ENCODE measurements at regions not wholly inside any gene's neighbourhood (a gene's known extent, or its start where the extent isn't known, plus 50 kb on each side); places are given as distances from the start of the nearest gene placed in this dataset.
"Not testable (repeated sequence)": the region's sequence is repeated elsewhere in the genome, so short reads cannot be mapped to it uniquely, and the experiment has no call there.

GRCh38 chr4:66794390-66795034 lies 750.8 kb downstream of the CENPC start:
- no peaks in the 10 kb centered on the region for H3K27me3 Mint-ChIP-seq (ENCODE audit: low read depth, unreplicated experiment)
- Histone ChIP-seq H2AFZ (ENCODE audit: low read depth, low read length) (no peak overlapping the region), H3K9me3 (ENCODE audit: insufficient read depth, low read depth, low read length) (no peaks in the 10 kb centered on the region), H3K27me3 (ENCODE audit: insufficient read depth, low read length) (no peaks in the 10 kb centered on the region), H3K9ac (ENCODE audit: low read length) (no peak overlapping the region), H4K20me1 (ENCODE audit: insufficient read depth, low read length) (no peaks in the 10 kb centered on the region), H3K79me2 (ENCODE audit: insufficient read depth, low read length) (no peaks in the 10 kb centered on the region), H3K27ac (ENCODE audit: low read depth, low read length) (no peak overlapping the region), H3K4me3 (ENCODE audit: insufficient read depth, low read depth, low read length) (no peak overlapping the region), H3K4me2 (ENCODE audit: low read length) (no peak overlapping the region), H3K36me3 (ENCODE audit: insufficient read depth, low read length) (no peaks in the 10 kb centered on the region), H3K4me1 (ENCODE audit: insufficient read depth, low read length) (no peaks in the 10 kb centered on the region)
- H3K9me3 Mint-ChIP-seq (ENCODE audit: unreplicated experiment) = no peaks in the 10 kb centered on the region
- H3K4me1 Mint-ChIP-seq (ENCODE audit: low read depth, unreplicated experiment) = no peaks in the 10 kb centered on the region
- TF ChIP-seq, protein P1, sequence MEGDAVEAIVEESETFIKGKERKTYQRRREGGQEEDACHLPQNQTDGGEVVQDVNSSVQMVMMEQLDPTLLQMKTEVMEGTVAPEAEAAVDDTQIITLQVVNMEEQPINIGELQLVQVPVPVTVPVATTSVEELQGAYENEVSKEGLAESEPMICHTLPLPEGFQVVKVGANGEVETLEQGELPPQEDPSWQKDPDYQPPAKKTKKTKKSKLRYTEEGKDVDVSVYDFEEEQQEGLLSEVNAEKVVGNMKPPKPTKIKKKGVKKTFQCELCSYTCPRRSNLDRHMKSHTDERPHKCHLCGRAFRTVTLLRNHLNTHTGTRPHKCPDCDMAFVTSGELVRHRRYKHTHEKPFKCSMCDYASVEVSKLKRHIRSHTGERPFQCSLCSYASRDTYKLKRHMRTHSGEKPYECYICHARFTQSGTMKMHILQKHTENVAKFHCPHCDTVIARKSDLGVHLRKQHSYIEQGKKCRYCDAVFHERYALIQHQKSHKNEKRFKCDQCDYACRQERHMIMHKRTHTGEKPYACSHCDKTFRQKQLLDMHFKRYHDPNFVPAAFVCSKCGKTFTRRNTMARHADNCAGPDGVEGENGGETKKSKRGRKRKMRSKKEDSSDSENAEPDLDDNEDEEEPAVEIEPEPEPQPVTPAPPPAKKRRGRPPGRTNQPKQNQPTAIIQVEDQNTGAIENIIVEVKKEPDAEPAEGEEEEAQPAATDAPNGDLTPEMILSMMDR (IDR thresholded peaks at IDR 0.05; ENCODE audit: insufficient read depth, low read depth, low read length) = no peak
- TF ChIP-seq EZH2 (IDR thresholded peaks at IDR 0.05; ENCODE audit: insufficient read depth, low read length) = no peak
- no peak overlapping the region for H3K4me3 Mint-ChIP-seq (ENCODE audit: unreplicated experiment)
- no peak overlapping the region for H3K27ac Mint-ChIP-seq (ENCODE audit: unreplicated experiment)
- FAIRE-seq (no peak), DNase-seq (ENCODE audit: low read depth) (no peak)
- no peaks in the 10 kb centered on the region for H3K36me3 Mint-ChIP-seq (ENCODE audit: low read depth, unreplicated experiment)

GRCh38 chr4:66791686-66792085 lies 753.6 kb downstream of the CENPC start:
- DNase-seq (ENCODE audit: low read depth) (no peak), FAIRE-seq (no peak)
- TF ChIP-seq EZH2 (IDR thresholded peaks at IDR 0.05; ENCODE audit: insufficient read depth, low read length) = no peak
- TF ChIP-seq, protein P1 (IDR thresholded peaks at IDR 0.05; ENCODE audit: insufficient read depth, low read depth, low read length) = no peak
- Histone ChIP-seq H3K4me2 (ENCODE audit: low read length) (no peak overlapping the region), H3K4me1 (ENCODE audit: insufficient read depth, low read length) (no peaks in the 10 kb centered on the region), H3K27me3 (ENCODE audit: insufficient read depth, low read length) (no peaks in the 10 kb centered on the region), H3K27ac (ENCODE audit: low read depth, low read length) (no peak overlapping the region), H3K36me3 (ENCODE audit: insufficient read depth, low read length) (no peaks in the 10 kb centered on the region), H3K9ac (ENCODE audit: low read length) (no peak overlapping the region), H3K9me3 (ENCODE audit: insufficient read depth, low read depth, low read length) (no peaks in the 10 kb centered on the region), H3K4me3 (ENCODE audit: insufficient read depth, low read depth, low read length) (no peak overlapping the region), H3K79me2 (ENCODE audit: insufficient read depth, low read length) (no peaks in the 10 kb centered on the region), H4K20me1 (ENCODE audit: insufficient read depth, low read length) (no peaks in the 10 kb centered on the region), H2AFZ (ENCODE audit: low read depth, low read length) (no peak overlapping the region)
- Mint-ChIP-seq H3K27ac (ENCODE audit: unreplicated experiment) (no peak overlapping the region), H3K9me3 (ENCODE audit: unreplicated experiment) (no peaks in the 10 kb centered on the region), H3K36me3 (ENCODE audit: low read depth, unreplicated experiment) (no peaks in the 10 kb centered on the region), H3K27me3 (ENCODE audit: low read depth, unreplicated experiment) (no peaks in the 10 kb centered on the region), H3K4me1 (ENCODE audit: low read depth, unreplicated experiment) (no peaks in the 10 kb centered on the region), H3K4me3 (ENCODE audit: unreplicated experiment) (no peak overlapping the region)

- Histone ChIP-seq H3K27ac (ENCODE audit: low read depth, low read length) (no peak overlapping the region), H3K4me1 (ENCODE audit: insufficient read depth, low read length) (no peaks in the 10 kb centered on the region), H3K4me3 (ENCODE audit: insufficient read depth, low read depth, low read length) (no peak overlapping the region), H3K79me2 (ENCODE audit: insufficient read depth, low read length) (no peaks in the 10 kb centered on the region), H3K4me2 (ENCODE audit: low read length) (no peak overlapping the region), H4K20me1 (ENCODE audit: insufficient read depth, low read length) (no peaks in the 10 kb centered on the region), H3K9ac (ENCODE audit: low read length) (no peak overlapping the region), H3K36me3 (ENCODE audit: insufficient read depth, low read length) (no peaks in the 10 kb centered on the region), H3K27me3 (ENCODE audit: insufficient read depth, low read length) (no peaks in the 10 kb centered on the region), H2AFZ (ENCODE audit: low read depth, low read length) (no peak overlapping the region), H3K9me3 (ENCODE audit: insufficient read depth, low read depth, low read length) (no peaks in the 10 kb centered on the region)
- no peak for DNase-seq (ENCODE audit: low read depth)
- H3K4me3 Mint-ChIP-seq (ENCODE audit: unreplicated experiment) = no peak overlapping the region
- no peak for FAIRE-seq
- H3K4me1 Mint-ChIP-seq (ENCODE audit: low read depth, unreplicated experiment) = no peaks in the 10 kb centered on the region
- H3K27ac Mint-ChIP-seq (ENCODE audit: unreplicated experiment) = no peak overlapping the region
- no peaks in the 10 kb centered on the region for H3K9me3 Mint-ChIP-seq (ENCODE audit: unreplicated experiment)
- H3K36me3 Mint-ChIP-seq (ENCODE audit: low read depth, unreplicated experiment) = no peaks in the 10 kb centered on the region
- TF ChIP-seq, protein P1 (IDR thresholded peaks at IDR 0.05; ENCODE audit: insufficient read depth, low read depth, low read length) = no peak
- TF ChIP-seq EZH2 (IDR thresholded peaks at IDR 0.05; ENCODE audit: insufficient read depth, low read length) = no peak
- no peaks in the 10 kb centered on the region for H3K27me3 Mint-ChIP-seq (ENCODE audit: low read depth, unreplicated experiment)
These were observed 759.8 kb downstream of the CENPC start for GRCh38 chr4:66785479-66785878.

- not testable (repeated sequence) for DNase-seq (ENCODE audit: low read depth); H3K36me3 Mint-ChIP-seq (ENCODE audit: low read depth, unreplicated experiment); FAIRE-seq; H3K27me3 ChIP-seq (ENCODE audit: insufficient read depth, low read length); H3K9me3 ChIP-seq (ENCODE audit: insufficient read depth, low read depth, low read length); H3K4me3 ChIP-seq (ENCODE audit: insufficient read depth, low read depth, low read length); H3K4me3 Mint-ChIP-seq (ENCODE audit: unreplicated experiment); H3K79me2 ChIP-seq (ENCODE audit: insufficient read depth, low read length); H3K9ac ChIP-seq (ENCODE audit: low read length); H3K27me3 Mint-ChIP-seq (ENCODE audit: low read depth, unreplicated experiment); H3K4me2 ChIP-seq (ENCODE audit: low read length); H3K4me1 ChIP-seq (ENCODE audit: insufficient read depth, low read length); H3K27ac ChIP-seq (ENCODE audit: low read depth, low read length); H3K36me3 ChIP-seq (ENCODE audit: insufficient read depth, low read length); H3K27ac Mint-ChIP-seq (ENCODE audit: unreplicated experiment); H2AFZ ChIP-seq (ENCODE audit: low read depth, low read length); H3K9me3 Mint-ChIP-seq (ENCODE audit: unreplicated experiment); H4K20me1 ChIP-seq (ENCODE audit: insufficient read depth, low read length); H3K4me1 Mint-ChIP-seq (ENCODE audit: low read depth, unreplicated experiment)
These were observed 762.6 kb downstream of the CENPC start for GRCh38 chr4:66782751-66783150.

Data from astrocyte (in vitro differentiated cells and primary cell).